ENCODE measurements at regions not wholly inside any gene's neighbourhood (a gene's known extent, or its start where the extent isn't known, plus 50 kb on each side); places are given as distances from the start of the nearest gene placed in this dataset.

GRCh38 chr6:15949982-15950381, 178.9 kb upstream of the MYLIP start:
- Histone ChIP-seq H3K36me3 (ENCODE audit: control insufficient read depth, insufficient read depth, low read length) (no peaks in the 10 kb centered on the region), H3K4me3 (ENCODE audit: low read depth, low read length) (no peak overlapping the region), H3K27me3 (ENCODE audit: control insufficient read depth, insufficient read depth, low read length) (no peaks in the 10 kb centered on the region)
- TF ChIP-seq, protein P1, sequence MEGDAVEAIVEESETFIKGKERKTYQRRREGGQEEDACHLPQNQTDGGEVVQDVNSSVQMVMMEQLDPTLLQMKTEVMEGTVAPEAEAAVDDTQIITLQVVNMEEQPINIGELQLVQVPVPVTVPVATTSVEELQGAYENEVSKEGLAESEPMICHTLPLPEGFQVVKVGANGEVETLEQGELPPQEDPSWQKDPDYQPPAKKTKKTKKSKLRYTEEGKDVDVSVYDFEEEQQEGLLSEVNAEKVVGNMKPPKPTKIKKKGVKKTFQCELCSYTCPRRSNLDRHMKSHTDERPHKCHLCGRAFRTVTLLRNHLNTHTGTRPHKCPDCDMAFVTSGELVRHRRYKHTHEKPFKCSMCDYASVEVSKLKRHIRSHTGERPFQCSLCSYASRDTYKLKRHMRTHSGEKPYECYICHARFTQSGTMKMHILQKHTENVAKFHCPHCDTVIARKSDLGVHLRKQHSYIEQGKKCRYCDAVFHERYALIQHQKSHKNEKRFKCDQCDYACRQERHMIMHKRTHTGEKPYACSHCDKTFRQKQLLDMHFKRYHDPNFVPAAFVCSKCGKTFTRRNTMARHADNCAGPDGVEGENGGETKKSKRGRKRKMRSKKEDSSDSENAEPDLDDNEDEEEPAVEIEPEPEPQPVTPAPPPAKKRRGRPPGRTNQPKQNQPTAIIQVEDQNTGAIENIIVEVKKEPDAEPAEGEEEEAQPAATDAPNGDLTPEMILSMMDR (IDR thresholded peaks at IDR 0.05; ENCODE audit: insufficient read depth, low read length, severe bottlenecking), result no peak
- FAIRE-seq, result no peak
- no peak for DNase-seq (ENCODE audit: low read depth)

DNA sequence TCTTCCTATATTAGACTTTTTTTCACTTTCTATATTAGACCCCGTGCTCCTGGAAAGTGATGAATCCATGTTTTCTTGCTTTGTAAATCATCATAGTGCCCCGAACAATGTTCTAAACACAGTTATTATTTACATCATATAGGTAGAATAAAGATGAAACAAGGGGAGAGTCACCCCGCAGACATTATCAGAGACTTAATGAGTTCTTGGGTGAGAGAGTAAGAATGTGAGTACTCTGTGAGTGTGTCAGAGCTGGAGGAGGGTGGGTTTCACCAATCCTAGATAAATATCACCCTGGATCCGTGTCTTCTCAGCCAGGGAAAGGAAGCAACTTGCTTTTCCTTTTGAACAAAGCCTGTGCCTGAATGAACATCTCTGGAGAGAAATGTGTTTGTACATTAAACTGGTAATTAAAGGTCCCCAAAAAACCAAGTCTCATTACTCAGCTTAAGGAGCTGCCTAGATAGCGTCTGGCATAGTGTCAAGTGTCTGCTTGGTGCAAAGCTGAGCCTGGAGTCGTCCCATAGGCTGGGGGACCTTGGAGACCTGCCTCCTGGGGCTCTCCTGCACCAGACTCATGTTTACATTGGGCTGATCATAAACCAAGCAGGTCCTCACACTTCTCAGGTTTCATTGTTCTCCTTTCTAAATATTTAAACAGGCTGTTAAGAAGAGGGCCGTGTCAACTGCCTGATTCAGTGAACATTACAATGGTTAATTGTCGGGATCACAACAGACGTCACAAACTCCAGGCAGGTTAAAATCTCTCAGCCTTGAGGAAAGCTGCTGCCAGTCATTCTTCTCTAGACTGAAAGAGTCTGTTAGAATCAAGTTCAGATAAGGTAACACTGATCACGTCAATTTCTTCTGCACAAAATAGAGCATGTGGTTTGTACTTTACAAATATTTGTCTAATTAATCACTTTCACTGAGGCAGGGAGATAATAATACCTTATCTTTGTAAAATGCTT, 179.7 kb upstream of the MYLIP start:
- no peaks in the 10 kb centered on the region for H3K27me3 ChIP-seq (ENCODE audit: control insufficient read depth, insufficient read depth, low read length)
- no peak overlapping the region for H3K4me3 ChIP-seq (ENCODE audit: low read depth, low read length)
- FAIRE-seq, result no peak
- no peaks in the 10 kb centered on the region for H3K36me3 ChIP-seq (ENCODE audit: control insufficient read depth, insufficient read depth, low read length)
- TF ChIP-seq, protein P1 (IDR thresholded peaks at IDR 0.05; ENCODE audit: insufficient read depth, low read length, severe bottlenecking), result no peak
- peak; percentile 76 for DNase-seq (ENCODE audit: low read depth)

DNA sequence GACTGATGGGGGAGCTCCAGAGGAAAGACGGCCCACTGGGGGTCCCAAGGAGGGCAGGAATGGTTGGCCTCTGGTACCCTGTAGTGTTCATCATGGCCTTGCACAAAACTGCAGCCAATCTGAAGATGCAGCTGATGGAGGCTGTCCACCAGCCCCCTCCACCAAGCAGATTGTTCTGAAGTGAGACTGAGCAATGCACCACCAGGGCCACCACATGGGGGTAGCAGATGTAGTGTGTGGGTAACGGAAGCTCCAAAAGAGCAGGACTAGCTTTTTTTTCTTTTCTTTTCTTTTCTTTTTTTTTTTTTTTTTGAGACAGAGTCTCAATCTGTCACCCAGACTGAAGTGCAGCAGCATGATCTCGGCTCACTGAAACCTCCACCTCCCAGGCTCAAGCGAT, 181.0 kb upstream of the MYLIP start:
- no peak overlapping the region for H3K4me3 ChIP-seq (ENCODE audit: low read depth, low read length)
- no peak for DNase-seq (ENCODE audit: low read depth)
- H3K36me3 ChIP-seq (ENCODE audit: control insufficient read depth, insufficient read depth, low read length), result no peaks in the 10 kb centered on the region
- FAIRE-seq, result no peak
- TF ChIP-seq, protein P1 (IDR thresholded peaks at IDR 0.05; ENCODE audit: insufficient read depth, low read length, severe bottlenecking), result no peak
- H3K27me3 ChIP-seq (ENCODE audit: control insufficient read depth, insufficient read depth, low read length), result no peaks in the 10 kb centered on the region

DNA sequence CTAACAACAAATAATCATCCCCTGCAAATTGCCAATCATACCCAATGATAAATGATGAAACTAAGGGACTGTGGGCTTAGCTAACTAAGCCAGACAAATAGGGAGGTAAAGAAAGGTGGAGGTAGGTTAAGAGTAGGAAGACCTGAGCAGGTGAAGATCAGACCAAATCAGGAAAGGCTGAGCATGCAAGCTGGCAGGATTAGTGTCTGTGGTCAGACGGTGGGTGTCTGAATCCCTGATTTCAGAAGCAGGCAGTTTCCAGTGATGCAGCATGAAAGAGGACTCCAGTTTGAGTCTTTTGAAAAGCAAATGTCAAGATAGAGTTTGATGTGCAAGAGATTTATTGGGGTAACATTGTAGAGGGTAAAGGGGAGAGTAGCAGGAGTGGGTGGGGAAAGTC, 181.4 kb upstream of the MYLIP start:
- DNase-seq (ENCODE audit: low read depth) (no peak), FAIRE-seq (no peak)
- TF ChIP-seq, protein P1 (IDR thresholded peaks at IDR 0.05; ENCODE audit: insufficient read depth, low read length, severe bottlenecking), result no peak
- Histone ChIP-seq H3K27me3 (ENCODE audit: control insufficient read depth, insufficient read depth, low read length) (no peaks in the 10 kb centered on the region), H3K4me3 (ENCODE audit: low read depth, low read length) (no peak overlapping the region), H3K36me3 (ENCODE audit: control insufficient read depth, insufficient read depth, low read length) (no peaks in the 10 kb centered on the region)

- Histone ChIP-seq H3K27me3 (ENCODE audit: control insufficient read depth, insufficient read depth, low read length) (no peaks in the 10 kb centered on the region), H3K4me3 (ENCODE audit: low read depth, low read length) (no peak overlapping the region), H3K36me3 (ENCODE audit: control insufficient read depth, insufficient read depth, low read length) (no peaks in the 10 kb centered on the region)
- TF ChIP-seq, protein P1 (IDR thresholded peaks at IDR 0.05; ENCODE audit: insufficient read depth, low read length, severe bottlenecking), result no peak
- DNase-seq (ENCODE audit: low read depth) (no peak), FAIRE-seq (no peak)
These were observed 182.0 kb upstream of the MYLIP start for GRCh38 chr6:15946701-15947385.

Data from bronchial epithelial cell (primary cell).